ENCODE measurements at regions not wholly inside any gene's neighbourhood (a gene's known extent, or its start where the extent isn't known, plus 50 kb on each side); places are given as distances from the start of the nearest gene placed in this dataset.

DNA sequence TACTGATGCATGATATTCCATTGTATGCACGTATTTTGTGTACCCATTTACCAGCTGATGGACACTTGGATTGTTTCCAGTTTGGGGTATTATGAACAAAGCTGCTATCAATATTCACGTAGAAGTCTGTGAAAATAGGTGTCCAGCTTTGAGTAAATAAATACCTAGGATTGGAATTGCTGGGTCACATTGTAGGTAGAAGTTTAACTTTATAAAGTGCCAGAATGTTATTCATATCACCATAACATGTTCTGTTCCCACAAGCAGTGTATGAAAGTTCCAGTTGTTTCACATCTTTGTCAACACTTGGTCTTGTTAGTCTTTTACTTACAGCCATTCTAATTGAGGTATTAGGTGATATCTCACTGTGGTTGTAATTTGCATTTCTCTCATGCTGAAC is 108.0 kb upstream of the METAP2 start:
- TF ChIP-seq, protein P1, sequence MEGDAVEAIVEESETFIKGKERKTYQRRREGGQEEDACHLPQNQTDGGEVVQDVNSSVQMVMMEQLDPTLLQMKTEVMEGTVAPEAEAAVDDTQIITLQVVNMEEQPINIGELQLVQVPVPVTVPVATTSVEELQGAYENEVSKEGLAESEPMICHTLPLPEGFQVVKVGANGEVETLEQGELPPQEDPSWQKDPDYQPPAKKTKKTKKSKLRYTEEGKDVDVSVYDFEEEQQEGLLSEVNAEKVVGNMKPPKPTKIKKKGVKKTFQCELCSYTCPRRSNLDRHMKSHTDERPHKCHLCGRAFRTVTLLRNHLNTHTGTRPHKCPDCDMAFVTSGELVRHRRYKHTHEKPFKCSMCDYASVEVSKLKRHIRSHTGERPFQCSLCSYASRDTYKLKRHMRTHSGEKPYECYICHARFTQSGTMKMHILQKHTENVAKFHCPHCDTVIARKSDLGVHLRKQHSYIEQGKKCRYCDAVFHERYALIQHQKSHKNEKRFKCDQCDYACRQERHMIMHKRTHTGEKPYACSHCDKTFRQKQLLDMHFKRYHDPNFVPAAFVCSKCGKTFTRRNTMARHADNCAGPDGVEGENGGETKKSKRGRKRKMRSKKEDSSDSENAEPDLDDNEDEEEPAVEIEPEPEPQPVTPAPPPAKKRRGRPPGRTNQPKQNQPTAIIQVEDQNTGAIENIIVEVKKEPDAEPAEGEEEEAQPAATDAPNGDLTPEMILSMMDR (IDR thresholded peaks at IDR 0.05; ENCODE audit: insufficient read depth, low read length, poor library complexity, severe bottlenecking): no peak
- no peak for TF ChIP-seq EZH2phosphoT487 (conservative IDR thresholded peaks at IDR 0.05; ENCODE audit: low read length)

Measured in SU-DHL-6 (cell line).